Midbrain (tissue), 1 donor: ENCODE measurements at regions not wholly inside any gene's neighbourhood (a gene's known extent, or its start where the extent isn't known, plus 50 kb on each side); places are given as distances from the start of the nearest gene placed in this dataset.
A peak's percentile ranks its signal among the peaks of the same experiment; 100 is the strongest.

Experiments used
- DNase-seq: peaks from one replicate; lab custom pipeline; 2025; lab: John Stamatoyannopoulos, UW

DNA sequence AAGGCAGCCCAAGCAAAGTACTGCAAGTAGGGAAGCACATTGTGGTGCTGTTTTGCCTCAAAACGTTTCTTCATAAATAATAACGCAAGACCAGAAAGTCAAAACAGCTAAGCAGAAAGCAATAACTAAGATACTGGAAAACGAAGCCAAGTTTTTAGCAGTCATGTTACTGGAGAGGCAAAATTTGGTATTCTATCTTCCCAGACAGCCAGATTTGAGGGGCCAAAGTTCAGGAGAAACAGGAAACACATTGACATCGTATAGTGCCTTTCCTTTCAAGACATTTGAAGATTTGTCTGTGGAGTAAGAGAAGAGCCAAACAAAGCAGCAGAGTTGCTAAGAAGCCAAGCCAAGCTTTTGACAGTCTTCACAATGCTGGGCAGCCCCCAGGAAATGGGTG lies 843.6 kb upstream of the NECTIN3 start:
- no peak for DNase-seq

DNA sequence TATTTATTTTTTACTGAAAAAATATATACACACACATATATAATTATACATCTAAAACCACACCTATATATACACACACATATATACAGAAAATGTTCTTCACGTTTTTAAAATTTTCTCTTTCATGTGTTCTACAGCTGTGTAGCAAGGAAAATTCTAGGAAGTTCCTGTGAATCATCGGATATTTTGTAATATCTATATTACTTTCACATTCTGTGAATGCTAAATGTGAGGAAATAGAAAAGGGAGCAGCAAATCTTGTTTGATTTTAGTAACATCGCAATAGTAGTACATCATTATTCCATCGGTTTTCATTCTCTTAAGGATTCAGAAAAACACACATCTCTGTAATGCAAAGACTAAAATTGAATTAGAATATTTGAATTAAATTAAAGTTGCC lies 836.8 kb upstream of the NECTIN3 start:
- no peak for DNase-seq

- no peak for DNase-seq
Measured at GRCh38 chr3:110236976-110237610, 834.5 kb upstream of the NECTIN3 start.

GRCh38 chr3:110243081-110243480 lies 828.5 kb upstream of the NECTIN3 start:
- DNase-seq, result no peak

DNA sequence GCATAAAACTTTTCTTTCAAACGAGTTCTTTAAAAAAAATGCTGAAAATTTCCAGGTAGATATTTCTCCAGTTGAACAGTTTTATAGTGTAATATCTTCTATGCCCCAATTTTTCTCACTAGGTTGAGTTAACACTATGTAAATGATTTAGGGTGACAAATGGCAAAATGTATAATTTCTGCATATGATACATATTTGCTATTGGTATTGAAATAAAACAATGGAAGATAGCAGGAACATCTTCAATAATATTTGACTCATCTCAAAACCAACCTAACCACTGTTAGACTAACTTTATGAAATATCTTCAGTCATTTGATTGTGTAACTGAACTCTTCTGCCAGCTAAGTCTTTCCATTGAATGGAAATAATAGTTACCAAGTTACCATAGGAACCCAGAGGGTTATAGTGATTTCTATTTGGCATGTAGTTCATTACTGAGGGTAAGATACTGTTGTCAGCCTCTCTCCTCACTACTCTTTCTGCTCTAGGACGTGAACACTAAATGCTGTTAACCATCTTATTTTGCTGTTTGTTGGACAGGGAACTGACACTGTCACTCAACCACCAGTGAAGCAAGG lies 824.7 kb upstream of the NECTIN3 start:
- DNase-seq, result no peak

DNA sequence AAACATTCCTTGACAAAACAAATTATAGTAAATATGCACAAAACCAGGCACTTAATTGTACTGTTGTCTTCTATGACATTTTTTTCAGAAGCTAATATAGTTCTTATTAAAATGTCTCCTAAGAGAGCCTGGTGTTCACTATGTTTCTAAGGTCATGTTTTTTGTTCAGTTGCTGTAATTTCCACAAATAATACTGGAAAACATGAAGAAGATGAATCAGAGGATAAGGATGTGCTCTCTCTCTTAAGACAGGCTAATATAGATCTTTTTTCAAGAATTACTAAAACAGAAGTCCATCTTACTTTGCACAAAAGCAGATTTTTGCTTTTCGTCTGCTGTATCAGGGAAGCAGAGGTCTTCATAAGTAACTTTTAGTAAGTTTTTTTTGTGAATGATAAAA lies 823.0 kb upstream of the NECTIN3 start:
- DNase-seq, result no peak

GRCh38 chr3:110253794-110254193 lies 817.8 kb upstream of the NECTIN3 start:
- DNase-seq, result no peak

DNA sequence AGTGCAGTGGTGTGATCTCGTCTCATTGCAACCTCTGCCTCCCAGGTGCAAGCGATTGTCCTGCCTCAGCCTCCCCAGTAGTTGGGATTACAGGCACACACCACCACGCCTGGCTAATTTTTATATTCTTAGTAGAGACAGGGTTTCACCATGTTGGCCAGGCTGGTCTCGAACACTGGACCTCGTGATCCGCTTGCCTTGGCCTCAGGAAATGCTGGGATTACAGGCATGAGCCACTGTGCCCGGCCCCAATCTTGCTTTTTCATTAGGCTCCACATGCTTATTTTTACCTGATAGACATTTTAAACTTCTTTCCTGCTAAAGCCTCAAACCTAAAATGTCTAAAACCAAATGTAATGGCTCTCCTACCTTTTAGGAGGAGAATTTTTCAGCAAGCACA lies 817.0 kb upstream of the NECTIN3 start:
- DNase-seq, result no peak

GRCh38 chr3:110261141-110261540 lies 810.5 kb upstream of the NECTIN3 start:
- DNase-seq, result no peak

DNA sequence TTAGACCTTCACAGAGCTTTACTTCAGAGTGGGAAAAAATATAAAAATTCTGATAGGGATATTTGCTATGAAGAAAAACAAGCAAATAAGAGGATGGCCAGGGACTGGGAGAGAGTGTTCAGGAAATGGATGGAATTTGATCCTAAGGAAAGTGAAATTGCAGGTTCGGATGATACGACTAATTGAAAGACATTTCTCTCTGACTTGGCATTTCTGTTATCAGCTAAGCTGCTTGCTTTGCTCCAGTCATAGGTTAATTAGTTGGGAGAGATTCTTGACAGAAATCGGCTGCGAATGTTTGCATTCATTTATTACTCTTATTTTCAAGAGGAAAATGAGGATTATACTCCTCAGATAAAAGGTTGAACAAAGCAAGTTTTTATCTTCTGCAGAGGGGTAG lies 808.7 kb upstream of the NECTIN3 start:
- DNase-seq, result no peak

DNA sequence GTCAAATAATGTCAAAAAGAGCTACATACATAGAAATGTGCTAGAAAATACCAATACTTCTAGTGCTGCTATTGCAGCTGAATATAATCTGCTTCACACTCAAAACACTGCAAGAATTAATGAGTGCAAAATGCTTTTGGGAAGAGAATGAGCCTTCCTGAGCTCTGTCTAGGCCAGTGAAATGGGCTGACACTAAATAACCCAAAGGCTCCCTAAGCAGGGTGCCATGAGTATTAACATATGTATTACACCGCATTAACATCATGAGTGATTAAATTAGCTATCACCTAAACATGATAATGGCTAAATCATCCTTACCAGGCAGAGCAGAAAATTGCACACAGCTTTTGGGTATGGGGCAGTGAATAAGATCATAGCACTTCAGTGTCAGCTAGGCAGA lies 806.3 kb upstream of the NECTIN3 start:
- no peak for DNase-seq

GRCh38 chr3:110267304-110267845 lies 804.2 kb upstream of the NECTIN3 start:
- no peak for DNase-seq

DNA sequence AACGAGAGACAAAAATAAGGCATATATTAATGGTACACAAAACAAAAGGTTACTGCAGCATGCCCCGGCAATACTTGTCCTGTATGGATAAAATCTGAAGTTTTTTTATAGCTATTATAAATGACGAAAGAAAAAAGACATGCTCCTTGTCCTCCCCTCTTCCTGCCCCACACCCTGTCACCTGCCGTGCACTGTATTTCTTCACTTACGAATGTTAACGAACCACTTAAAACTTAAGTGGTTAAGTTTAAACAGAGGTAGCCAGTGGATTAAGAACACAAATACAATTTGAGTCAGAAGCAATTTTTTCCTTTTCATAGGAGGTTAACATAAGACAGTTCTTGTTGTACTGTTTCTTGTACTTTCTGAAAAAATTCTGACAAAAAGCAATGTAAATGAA lies 799.1 kb upstream of the NECTIN3 start:
- no peak for DNase-seq

- no peak for DNase-seq
Measured at GRCh38 chr3:110291886-110292501, 779.6 kb upstream of the NECTIN3 start.

DNA sequence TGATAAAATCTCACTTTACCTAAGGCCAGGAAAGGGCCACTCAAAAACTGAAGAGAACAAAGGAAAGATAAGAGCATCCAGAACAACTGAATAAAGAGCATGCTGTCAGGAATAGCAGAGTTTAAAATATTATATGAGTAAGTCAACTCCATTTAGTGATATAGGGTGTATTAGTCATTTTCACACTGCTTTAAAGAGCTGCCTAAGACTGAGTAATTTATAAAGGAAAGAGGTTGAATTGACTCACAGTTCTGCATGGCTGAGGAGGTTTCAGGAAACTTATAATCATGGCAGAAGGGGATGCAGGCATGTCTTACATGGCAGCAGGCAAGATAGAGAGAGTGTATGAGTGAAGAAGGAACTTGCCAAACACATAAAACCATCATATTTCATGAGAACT lies 778.0 kb upstream of the NECTIN3 start:
- no peak for DNase-seq

GRCh38 chr3:110296885-110297284 lies 774.7 kb upstream of the NECTIN3 start:
- DNase-seq, result no peak

DNA sequence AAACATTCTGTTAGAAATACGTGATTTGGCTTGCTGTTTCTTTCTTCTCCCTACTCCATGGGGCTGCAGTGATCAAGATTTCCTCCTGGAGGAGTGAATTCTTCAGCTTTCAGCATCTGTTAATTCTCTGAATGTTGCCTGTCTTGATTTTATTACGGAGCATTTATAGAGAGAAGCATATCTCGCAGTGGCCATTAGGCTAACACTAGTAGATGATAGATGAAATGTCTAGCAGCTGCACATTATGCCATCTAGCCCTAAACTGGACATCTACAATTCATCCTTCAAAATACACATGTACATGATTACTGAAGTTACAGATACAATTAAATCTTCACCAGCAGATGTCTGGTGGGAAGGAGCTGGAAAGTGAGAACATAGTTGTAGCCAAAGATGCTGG lies 769.8 kb upstream of the NECTIN3 start:
- DNase-seq, result no peak

- DNase-seq, result no peak
Measured at GRCh38 chr3:110307065-110307809, 764.4 kb upstream of the NECTIN3 start.

- DNase-seq, result no peak
Measured at GRCh38 chr3:110311541-110311940, 760.1 kb upstream of the NECTIN3 start.

DNA sequence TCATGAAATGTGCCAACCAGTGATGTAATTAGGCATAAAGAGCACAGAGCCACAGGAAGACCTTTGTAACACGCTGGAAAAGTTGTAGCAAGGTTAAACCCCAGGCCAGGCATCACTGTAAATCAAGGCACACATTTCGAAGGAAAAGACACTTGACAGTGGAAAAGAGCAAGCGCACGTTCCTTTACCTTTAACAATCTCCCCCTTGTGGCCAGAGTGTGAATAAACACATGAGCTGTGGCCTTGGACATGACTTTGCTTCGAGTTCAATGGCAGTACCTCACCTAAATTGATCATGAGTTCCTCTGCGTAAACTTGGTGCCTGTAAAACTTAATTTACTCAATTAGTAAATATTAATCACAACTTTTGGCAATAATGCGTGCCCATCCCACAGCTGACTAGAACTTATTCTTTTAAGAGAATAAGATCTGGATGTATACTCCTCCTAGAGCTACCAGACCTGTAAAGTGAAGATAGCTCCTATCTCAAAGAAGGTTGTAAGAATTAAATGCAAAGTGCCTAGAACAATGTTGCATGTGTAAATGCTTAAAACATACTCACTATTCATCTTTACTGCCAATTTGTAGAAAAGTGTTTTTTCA lies 757.0 kb upstream of the NECTIN3 start:
- peak; percentile 66 for DNase-seq

DNA sequence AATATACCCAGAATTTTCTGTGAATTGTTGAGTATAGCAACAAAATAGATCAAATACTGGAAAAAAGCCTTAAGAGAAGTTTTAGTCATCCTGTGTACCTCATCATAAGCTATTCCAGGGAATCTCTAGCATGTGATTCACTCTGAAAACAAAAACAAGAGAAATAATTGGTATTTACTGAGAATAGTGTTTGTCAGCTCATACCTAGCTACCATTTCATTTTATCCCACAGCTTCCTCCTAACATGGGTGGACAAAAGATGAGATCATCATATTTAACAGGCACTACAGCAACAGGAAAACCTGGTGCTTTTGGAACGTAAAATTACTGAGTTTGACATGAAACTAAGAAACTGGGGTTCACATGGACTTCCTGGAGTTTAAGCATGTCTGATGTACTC lies 753.5 kb upstream of the NECTIN3 start:
- no peak for DNase-seq

DNA sequence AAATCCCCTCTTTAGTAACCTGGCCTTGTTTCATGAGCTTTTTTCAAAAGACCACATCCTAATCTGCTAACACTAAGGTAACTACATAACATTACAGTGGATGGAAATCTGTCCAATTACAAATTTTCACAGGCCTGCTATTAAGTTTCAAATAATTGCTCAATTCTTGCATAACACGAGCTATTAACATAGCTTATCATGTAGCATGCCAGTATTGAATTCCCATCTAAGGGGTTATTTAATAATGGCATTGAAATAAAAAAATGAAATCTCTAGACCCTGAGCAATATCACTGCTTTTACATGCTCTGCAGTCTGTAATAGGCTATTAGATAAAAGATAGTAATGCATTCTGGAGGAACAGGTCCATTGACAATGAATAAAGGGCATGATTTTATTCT lies 748.3 kb upstream of the NECTIN3 start:
- DNase-seq, result no peak
